PC-9 (cell line): ENCODE measurements at regions not wholly inside any gene's neighbourhood (a gene's known extent, or its start where the extent isn't known, plus 50 kb on each side); places are given as distances from the start of the nearest gene placed in this dataset.

Source experiments
- BruUV-seq: library from RNA; stranded (reverse); fragments of 400-500 nt; replicated peaks from 2 replicates; lab custom pipeline; 2021; lab: Mats Ljungman, UMichigan
- CTCF ChIA-PET: fragments of 300-600 bp; sonication (Branson Sonifier 250); formaldehyde crosslinking; loops from one replicate; lab custom pipeline; 2022; ENCODE audit warnings: antibody characterized with exemption; lab: Charles Lee
- POLR2A ChIA-PET: fragments of 300-600 bp; sonication (Branson Sonifier 250); formaldehyde crosslinking; loops from one replicate; lab custom pipeline; 2022; ENCODE audit warnings: antibody characterized with exemption; ENCODE audit not compliant: unreplicated experiment; lab: Charles Lee
- DNase-seq, 2 experiments: peaks; one replicate each; pipeline versions ENCODE4 v3.0.0 to v3.0.0-alpha.2; 2015 to 2022; ENCODE audit warnings: mixed read lengths in 1 of 2
- H2AFZ ChIP-seq: fragments of 200-600 bp; sonication (generic); 2 replicates; pipeline ENCODE4 v1.8.1; 2017; ENCODE audit warnings: antibody characterized with exemption
- H3F3A ChIP-seq: fragments of 200-600 bp; sonication (generic); 2 replicates; pipeline ENCODE4 v1.8.1; 2017; ENCODE audit warnings: antibody characterized with exemption, mild to moderate bottlenecking, low read depth; ENCODE audit not compliant: insufficient read depth
- H3K27ac ChIP-seq: fragments of 200-600 bp; sonication (generic); 2 replicates; pipeline ENCODE4 v1.6.1; 2016; ENCODE audit warnings: mixed run types
- H3K27me3 ChIP-seq: fragments of 200-600 bp; sonication (generic); 2 replicates; pipeline ENCODE4 v1.6.1; 2016; ENCODE audit warnings: low read depth, mixed run types; ENCODE audit not compliant: insufficient read depth
- H3K36me3 ChIP-seq: fragments of 200-600 bp; sonication (generic); 2 replicates; pipeline ENCODE4 v1.6.1; 2016; ENCODE audit warnings: low read depth, mixed run types
- H3K4me1 ChIP-seq: fragments of 200-600 bp; sonication (generic); replicated peaks from 2 replicates; pipeline ENCODE4 v1.6.1; 2016; ENCODE audit warnings: mixed run types; ENCODE audit not compliant: insufficient read depth
- H3K4me2 ChIP-seq: fragments of 200-600 bp; sonication (generic); 2 replicates; pipeline ENCODE4 v1.6.1; 2017; ENCODE audit warnings: mixed run types
- H3K4me3 ChIP-seq: fragments of 200-600 bp; sonication (generic); 2 replicates; pipeline ENCODE4 v1.6.1; 2016; ENCODE audit warnings: mixed run types
- H3K79me2 ChIP-seq: fragments of 200-600 bp; sonication (generic); 2 replicates; pipeline ENCODE4 v1.6.1; 2017; ENCODE audit warnings: low read depth, mixed run types
- H3K9me2 ChIP-seq: fragments of 200-600 bp; sonication (generic); 2 replicates; pipeline ENCODE4 v1.8.1; 2017; ENCODE audit warnings: mild to moderate bottlenecking; ENCODE audit not compliant: insufficient read depth
- H3K9me3 ChIP-seq: fragments of 200-600 bp; sonication (generic); 2 replicates; pipeline ENCODE4 v1.8.1; 2016; ENCODE audit warnings: low read depth; ENCODE audit not compliant: insufficient read depth
- H4K20me1 ChIP-seq: fragments of 200-600 bp; sonication (generic); 2 replicates; pipeline ENCODE4 v1.8.1; 2017; ENCODE audit not compliant: insufficient read depth
- EZH2 ChIP-seq: fragments of 200-600 bp; sonication (generic); IDR thresholded peaks from 2 replicates; pipeline ENCODE4 v1.8.0; 2017; ENCODE audit warnings: antibody characterized with exemption, low read depth
- intact Hi-C: fragments of 100-400 bp; cut with micrococcal nuclease; formaldehyde crosslinking; loops from one replicate; pipeline ENCODE4 v1.10.0; 2022; ENCODE audit not compliant: unreplicated experiment
- TF ChIP-seq, protein P1 (sequence below): fragments of 200-600 bp; sonication (generic); conservative IDR thresholded peaks from 2 replicates; pipeline ENCODE4 v1.6.1; 2017; ENCODE audit warnings: mixed run types, antibody characterized with exemption, mild to moderate bottlenecking, moderate library complexity

DNA sequence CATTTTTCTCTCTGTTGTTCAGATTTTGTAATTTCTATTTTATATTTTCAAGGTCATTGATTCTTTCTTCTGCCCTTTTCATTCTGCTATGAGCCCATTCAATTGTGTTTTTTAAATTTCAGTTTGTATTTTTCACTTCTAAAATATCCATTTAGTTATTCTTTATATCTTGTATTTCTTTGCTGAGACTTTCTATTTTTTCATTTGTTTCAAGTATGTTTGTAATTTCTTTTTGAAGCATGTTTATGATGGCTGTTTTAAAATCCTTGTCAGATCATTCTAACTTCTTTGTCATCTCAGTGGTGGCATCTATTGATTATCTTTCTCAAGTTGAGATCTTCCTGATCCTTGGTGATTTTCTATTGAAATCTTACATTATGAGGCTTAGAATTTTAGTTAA is 157.2 kb upstream of the USP9X start:
- 0 out of 2 replicates have a peak overlapping the region, but pooled peaks have one; percentile 57 for H3K27ac ChIP-seq
- intact Hi-C loops, result no loop called here
- no peaks in the 10 kb centered on the region for H3K79me2 ChIP-seq
- no peaks in the 10 kb centered on the region for H4K20me1 ChIP-seq
- no peak overlapping the region for H3K4me2 ChIP-seq
- DNase-seq, result no peak
- H3K9me2 ChIP-seq, result no peaks in the 10 kb centered on the region
- POLR2A ChIA-PET, result no interaction called here
- CTCF ChIA-PET, result no interaction called here
- H3K27me3 ChIP-seq, result no peaks in the 10 kb centered on the region
- no peaks in the 10 kb centered on the region for H3F3A ChIP-seq
- no peak overlapping the region for H2AFZ ChIP-seq
- TF ChIP-seq, protein P1, sequence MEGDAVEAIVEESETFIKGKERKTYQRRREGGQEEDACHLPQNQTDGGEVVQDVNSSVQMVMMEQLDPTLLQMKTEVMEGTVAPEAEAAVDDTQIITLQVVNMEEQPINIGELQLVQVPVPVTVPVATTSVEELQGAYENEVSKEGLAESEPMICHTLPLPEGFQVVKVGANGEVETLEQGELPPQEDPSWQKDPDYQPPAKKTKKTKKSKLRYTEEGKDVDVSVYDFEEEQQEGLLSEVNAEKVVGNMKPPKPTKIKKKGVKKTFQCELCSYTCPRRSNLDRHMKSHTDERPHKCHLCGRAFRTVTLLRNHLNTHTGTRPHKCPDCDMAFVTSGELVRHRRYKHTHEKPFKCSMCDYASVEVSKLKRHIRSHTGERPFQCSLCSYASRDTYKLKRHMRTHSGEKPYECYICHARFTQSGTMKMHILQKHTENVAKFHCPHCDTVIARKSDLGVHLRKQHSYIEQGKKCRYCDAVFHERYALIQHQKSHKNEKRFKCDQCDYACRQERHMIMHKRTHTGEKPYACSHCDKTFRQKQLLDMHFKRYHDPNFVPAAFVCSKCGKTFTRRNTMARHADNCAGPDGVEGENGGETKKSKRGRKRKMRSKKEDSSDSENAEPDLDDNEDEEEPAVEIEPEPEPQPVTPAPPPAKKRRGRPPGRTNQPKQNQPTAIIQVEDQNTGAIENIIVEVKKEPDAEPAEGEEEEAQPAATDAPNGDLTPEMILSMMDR, result no peak
- no peak for TF ChIP-seq EZH2
- H3K4me1 ChIP-seq, result no peaks in the 10 kb centered on the region
- no peaks in the 10 kb centered on the region for H3K36me3 ChIP-seq
- no peak overlapping the region for H3K4me3 ChIP-seq
- H3K9me3 ChIP-seq, result no peaks in the 10 kb centered on the region
- no TSS peak for BruUV-seq

DNA sequence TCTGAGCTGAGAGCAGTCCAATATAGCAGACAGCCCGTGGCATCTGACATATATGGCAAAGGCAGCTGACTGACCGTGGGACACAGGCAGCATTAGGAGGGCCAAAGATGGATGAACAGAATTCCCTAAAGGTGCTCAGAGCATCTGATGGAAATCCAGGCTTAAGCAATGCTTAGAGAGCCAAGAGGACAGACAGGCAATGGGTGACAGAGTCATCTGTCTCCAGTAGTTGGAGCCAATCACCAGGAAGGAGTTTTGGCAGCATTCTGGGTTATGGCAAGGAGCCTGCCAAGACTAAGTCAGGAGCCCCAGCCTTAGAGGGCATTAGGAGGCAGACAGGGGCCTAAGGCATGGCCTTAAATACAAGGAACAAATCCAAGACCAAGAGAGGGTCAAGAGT is 153.3 kb upstream of the USP9X start:
- ChIA-PET CTCF (no interaction called here), POLR2A (no interaction called here)
- DNase-seq, result no peak
- Histone ChIP-seq H3K9me2 (no peaks in the 10 kb centered on the region), H3K4me3 (no peak overlapping the region), H3K36me3 (no peaks in the 10 kb centered on the region), H3K9me3 (no peaks in the 10 kb centered on the region), H3K27ac (no peak overlapping the region), H3F3A (no peaks in the 10 kb centered on the region), H3K79me2 (no peaks in the 10 kb centered on the region), H2AFZ (no peak overlapping the region), H4K20me1 (no peaks in the 10 kb centered on the region), H3K27me3 (no peaks in the 10 kb centered on the region), H3K4me2 (no peak overlapping the region), H3K4me1 (no peaks in the 10 kb centered on the region)
- no TSS peak for BruUV-seq
- TF ChIP-seq, protein P1, result no peak
- no peak for TF ChIP-seq EZH2
- intact Hi-C loops, result loop anchor here (10.0 kb wide), 1 partner anchor 183 kb away; no protein-coding TSS in a partner anchor

GRCh38 chrX:40933132-40933705 is 152.0 kb upstream of the USP9X start:
- Histone ChIP-seq H3K27ac (peak overlapping the region; percentile 60), H2AFZ (no peak overlapping the region), H3K4me2 (peak overlapping the region; percentile 40), H3K36me3 (no peaks in the 10 kb centered on the region), H3K9me3 (no peaks in the 10 kb centered on the region), H3K79me2 (no peaks in the 10 kb centered on the region), H3K4me3 (no peak overlapping the region), H4K20me1 (no peaks in the 10 kb centered on the region), H3K9me2 (no peaks in the 10 kb centered on the region), H3K4me1 (no peaks in the 10 kb centered on the region), H3K27me3 (no peaks in the 10 kb centered on the region), H3F3A (no peaks in the 10 kb centered on the region)
- no TSS peak for BruUV-seq
- intact Hi-C loops, result loop anchor here (10.0 kb wide), 1 partner anchor 182 kb away; no protein-coding TSS in a partner anchor
- peak in 1 of 2 experiments; percentile 1 for DNase-seq
- ChIA-PET CTCF (interaction anchor here (0.6 kb wide), 2 partner anchors 153 to 282 kb away, joined by 5 to 6 read pairs; no protein-coding TSS in a partner anchor), POLR2A (no interaction called here)
- TF ChIP-seq EZH2, result no peak
- TF ChIP-seq, protein P1, result no peak
